HG03469 (cell line): ENCODE measurements at regions not wholly inside any gene's neighbourhood (a gene's known extent, or its start where the extent isn't known, plus 50 kb on each side); places are given as distances from the start of the nearest gene placed in this dataset.
"Not testable (repeated sequence)": the region's sequence is repeated elsewhere in the genome, so short reads cannot be mapped to it uniquely, and the experiment has no call there.

ENCODE experiments used
- ATAC-seq: cut with Tn5 transposase; IDR thresholded peaks from one replicate; pipeline ENCODE4 v1.9.1; 2021; ENCODE audit warnings: mild to moderate bottlenecking, moderate library complexity, moderate number of reproducible peaks; ENCODE audit not compliant: unreplicated experiment

DNA sequence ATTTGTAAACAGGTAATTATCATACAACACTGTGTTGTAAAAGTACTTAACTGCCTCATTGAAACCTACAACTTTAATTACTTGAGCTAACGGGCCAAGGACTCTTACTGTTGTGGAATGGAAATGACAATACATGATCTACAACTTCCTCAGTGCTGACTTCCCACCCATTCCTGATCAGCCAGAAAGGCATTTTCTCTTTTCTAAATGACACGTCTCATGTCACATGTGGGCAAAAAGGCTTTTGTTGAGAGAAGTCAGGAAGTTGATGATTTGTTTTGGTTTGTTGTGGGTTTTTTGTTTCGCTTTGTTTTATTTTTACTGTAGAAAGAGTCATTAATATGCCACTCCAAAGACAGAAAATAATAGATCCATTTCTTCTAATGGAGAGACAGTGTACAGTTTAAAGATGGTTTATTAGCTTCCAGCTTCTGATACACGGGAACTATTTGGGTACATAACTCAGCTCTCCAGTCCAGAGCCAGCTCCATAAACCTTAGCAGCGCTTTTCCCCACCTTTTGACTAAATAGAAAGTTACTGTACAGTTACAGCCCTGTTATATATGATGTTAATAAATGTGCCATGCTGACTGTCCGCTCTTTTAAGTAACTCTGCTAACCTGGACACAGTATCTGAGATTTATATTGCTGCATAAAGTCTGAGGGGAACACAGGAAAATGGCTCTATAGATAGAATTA is 509.4 kb upstream of the API5 start:
- ATAC-seq = no peak

DNA sequence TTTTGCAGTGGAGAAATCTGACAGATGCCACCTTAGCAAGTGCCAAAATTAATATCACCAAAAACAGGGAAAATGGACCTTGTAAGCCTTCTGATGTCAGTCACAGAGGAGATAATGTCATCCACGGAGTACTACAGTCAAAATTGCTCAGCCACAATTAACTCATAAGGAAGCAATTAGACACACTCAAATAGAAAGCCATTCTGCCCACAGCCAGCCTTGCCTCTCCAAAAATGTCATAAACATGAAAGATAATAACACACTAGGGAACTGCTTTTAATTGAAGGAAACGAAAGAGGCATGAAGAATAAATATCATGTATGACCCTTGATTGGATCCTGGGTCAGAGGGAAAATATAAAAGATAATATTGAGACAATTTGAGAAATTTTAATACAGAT is 505.6 kb upstream of the API5 start:
- no peak for ATAC-seq

DNA sequence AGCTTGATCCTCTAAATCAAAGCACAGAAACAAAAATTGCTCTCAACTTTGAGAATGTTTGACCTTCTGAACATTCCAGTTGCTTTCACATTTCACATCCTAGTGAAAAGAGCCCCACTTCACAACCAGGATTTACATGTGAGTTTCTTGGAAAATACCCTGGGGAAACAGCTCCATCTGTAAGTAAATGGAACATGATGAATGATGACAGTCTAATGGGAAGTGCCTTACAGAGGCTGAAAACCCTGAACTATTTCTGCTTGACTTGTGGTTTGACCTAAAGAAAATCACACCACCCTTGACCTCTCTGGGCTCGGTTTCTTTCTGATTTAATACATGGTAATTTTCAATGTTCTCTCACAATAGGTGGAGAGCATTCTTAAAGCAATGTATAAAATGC is 499.4 kb upstream of the API5 start:
- ATAC-seq = no peak

DNA sequence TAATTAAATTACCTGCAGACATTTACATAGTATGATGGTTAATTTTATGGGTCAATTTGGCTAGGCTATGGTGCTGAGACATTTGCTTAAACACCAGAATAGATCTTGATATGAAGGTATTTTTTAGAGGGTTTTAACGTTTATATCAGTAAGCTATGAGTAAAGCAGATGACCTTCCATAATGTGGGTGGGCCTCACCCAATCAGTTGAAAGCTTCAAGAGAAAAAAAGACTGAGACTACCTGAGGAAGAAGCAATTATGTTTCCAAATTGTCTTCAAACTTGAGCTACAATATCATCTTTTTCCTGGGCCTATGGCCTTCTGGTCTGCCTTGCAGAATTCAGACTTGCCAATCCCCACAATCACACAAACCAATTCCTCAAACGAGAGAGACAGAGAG is 498.8 kb upstream of the API5 start:
- no peak for ATAC-seq

- ATAC-seq = no peak
Measured at GRCh38 chr11:42816471-42816870, 495.3 kb upstream of the API5 start.

GRCh38 chr11:42819126-42819525 is 492.7 kb upstream of the API5 start:
- no peak for ATAC-seq

DNA sequence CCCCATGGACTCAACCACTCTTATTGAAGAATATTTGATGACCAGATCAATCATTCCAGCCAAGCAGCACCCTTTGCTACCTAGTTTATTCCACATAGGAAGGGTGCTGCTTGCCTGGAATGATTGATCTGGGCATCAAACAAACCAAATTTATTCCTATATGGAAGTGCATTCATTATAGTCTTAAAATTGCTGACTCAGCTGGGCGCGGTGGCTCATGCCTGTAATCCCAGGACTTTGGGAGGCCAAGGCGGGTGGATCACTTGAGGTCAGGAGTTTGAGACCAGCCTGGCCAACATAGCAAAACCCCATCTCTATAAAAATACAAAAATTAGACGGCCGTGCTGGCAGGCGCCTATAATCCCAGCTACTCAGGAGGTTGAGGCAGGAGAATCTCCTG is 489.6 kb upstream of the API5 start:
- ATAC-seq = not testable (repeated sequence)

DNA sequence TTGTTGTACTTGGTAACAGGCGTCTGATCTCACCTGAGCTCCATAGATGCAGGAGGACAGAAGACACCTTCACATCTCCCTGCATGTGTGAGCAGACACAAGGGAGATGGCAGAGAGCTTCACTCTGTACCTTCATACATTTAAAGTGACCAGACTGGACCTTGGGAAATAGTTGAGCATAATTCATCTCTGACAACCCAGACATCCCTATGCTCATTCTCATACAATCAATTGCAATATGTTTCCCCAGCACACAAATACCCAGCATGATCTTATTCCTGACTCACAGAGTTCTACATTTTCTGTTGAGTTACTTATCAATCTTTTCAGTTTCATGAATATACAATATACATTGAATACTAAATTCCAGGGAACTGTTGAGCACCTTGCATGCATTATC is 488.2 kb upstream of the API5 start:
- ATAC-seq = no peak

DNA sequence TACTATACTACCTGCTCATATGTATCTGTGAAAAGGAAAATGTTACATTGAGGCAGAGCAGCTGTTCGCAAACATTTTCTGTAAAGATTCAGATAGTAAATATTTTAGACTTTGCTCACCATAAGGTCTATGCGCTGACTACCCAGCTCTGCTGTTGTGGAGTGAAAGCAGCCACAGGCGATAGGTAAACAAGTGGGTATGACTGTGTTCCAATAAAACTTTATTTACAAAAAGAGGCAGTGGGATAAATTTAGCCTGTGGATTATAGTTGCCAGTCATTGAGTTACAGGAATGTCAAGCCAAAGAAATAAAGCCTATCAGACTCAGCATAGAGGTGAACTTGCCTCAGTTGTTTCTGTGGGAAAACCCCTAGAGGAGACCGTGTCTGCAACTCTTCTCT is 487.7 kb upstream of the API5 start:
- ATAC-seq = no peak

DNA sequence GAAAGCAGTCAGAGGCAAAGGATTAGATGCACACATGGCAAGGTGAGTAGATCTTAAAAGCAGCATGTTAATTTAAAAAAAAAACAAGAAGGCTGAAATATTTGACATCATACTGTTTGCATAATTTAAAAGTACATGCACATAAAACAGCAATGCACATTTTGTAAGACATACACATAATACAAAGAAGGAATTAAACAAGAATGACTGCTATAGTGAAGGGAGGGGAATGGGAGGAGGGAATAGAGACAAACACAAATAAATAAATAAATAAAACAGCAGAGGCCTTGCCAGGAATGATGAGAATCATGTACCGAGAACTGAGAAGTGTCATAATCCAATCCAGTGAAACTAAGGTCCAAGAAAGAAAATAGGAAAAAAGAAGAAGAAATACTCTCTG is 486.2 kb upstream of the API5 start:
- ATAC-seq = no peak

DNA sequence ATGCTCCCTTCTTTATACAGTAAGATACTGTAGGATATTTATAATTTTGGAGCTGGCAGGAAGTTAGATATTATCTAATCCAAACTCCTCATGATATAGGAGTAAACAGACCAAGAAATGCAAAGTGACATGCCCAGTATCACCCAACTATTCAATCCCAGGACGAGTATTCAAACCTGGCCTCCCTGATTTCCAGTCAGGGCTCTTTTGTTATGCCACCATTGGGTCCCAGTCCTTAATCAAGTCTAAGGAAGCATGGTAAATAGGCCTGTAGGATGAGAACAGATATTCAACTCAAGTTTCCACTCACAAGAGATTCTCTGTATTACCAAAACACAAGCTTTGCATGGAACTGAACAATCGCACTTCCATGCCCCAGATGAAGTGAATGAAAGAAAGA is 484.0 kb upstream of the API5 start:
- no peak for ATAC-seq

GRCh38 chr11:42837994-42838393 is 473.8 kb upstream of the API5 start:
- ATAC-seq = no peak

DNA sequence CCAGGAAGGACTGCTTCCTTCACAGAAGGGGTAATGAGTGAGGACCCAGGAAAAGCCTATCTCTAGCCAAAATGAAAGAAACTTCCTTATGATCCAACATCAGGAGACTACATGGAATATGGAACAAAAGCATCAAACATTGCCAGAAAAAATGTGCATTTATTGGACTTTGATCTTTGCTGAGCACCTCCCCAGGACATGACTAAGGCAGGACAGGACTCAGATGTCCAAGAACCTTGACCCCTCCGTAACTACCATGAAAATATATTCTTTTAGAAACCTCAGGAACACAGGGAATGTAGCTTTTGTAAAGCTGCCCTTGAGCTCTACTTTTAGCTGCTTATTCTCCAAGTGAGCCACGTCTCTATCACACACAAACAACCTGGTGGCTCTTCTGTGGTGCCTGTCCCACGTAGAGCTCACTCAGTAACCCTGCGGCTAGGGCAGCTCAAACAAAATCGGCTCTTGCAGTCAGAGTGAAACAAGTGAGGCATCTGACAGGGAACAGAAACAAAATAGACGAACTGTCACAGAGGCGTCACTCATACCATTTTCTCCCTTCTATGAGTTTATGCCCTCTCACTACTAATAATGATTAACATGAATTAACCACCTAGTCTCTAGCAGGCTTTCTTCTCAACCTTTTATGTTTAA is 471.5 kb upstream of the API5 start:
- ATAC-seq = no peak

- no peak for ATAC-seq
Measured at GRCh38 chr11:42840860-42841259, 470.9 kb upstream of the API5 start.

- ATAC-seq = no peak
Measured at GRCh38 chr11:42841556-42841955, 470.2 kb upstream of the API5 start.

GRCh38 chr11:42849362-42849761 is 462.4 kb upstream of the API5 start:
- ATAC-seq = no peak

DNA sequence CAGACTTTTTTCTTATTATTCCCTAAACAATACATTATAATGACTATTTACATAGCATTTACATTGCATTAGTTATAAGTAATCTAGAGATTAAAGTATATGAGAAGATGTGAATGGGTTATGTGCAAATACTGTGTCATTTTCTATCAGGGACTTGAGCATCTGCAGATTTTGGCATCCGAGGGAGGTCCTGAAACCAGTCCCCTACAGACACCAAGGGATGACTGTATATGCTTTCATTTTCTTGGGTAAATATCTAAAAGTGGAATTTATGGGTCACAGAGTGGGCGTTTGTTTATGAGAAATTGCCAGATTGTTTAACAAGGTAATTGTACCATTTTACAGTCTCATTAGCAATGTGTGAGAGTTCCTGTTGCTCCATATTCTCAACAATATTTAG is 454.5 kb upstream of the API5 start:
- no peak for ATAC-seq

- no peak for ATAC-seq
Measured at GRCh38 chr11:42870480-42870879, 441.3 kb upstream of the API5 start.

- ATAC-seq = not testable (repeated sequence)
Measured at GRCh38 chr11:42873800-42874405, 437.9 kb upstream of the API5 start.

GRCh38 chr11:42881335-42881734 is 430.5 kb upstream of the API5 start:
- ATAC-seq = not testable (repeated sequence)

GRCh38 chr11:42890773-42891172 is 421.0 kb upstream of the API5 start:
- ATAC-seq = no peak

DNA sequence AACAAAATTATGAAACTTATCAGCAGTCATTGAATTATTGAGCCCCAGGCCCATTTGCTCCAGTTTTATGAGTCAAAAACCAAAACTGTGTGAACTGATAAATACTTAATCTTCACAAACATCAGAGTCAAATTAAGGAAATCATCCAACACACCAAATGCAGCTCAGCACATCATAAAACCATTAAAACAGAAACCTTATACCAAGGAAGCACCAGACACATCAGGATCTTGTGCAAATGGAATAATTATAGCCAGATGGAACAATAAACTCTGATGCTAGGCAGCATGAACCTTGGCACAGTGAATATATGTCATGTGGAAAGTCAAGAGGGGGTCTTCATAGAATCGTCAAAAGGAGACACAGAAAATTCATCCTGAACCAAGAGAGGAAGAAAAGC is 410.7 kb upstream of the API5 start:
- no peak for ATAC-seq
